ENCODE measurements at regions not wholly inside any gene's neighbourhood (a gene's known extent, or its start where the extent isn't known, plus 50 kb on each side); places are given as distances from the start of the nearest gene placed in this dataset.

- TF ChIP-seq CTCF (IDR thresholded peaks at IDR 0.05), result no peak
- Mint-ChIP-seq H3K4me3 (ENCODE audit: unreplicated experiment) (no peak overlapping the region), H3K9me3 (ENCODE audit: low read depth) (no peaks in the 10 kb centered on the region), H3K4me1 (ENCODE audit: low read depth) (peaks cover 18% of the 10 kb centered on the region), H3K27me3 (ENCODE audit: low read depth) (no peaks in the 10 kb centered on the region), H3K27ac (ENCODE audit: unreplicated experiment) (no peak overlapping the region), H3K36me3 (ENCODE audit: low read depth) (no peaks in the 10 kb centered on the region)
- no peak for DNase-seq (ENCODE audit: low spot score)
Measured at GRCh38 chr6:26170181-26170580, 83.0 kb downstream of the HFE start.

- no peaks in the 10 kb centered on the region for H3K36me3 Mint-ChIP-seq (ENCODE audit: low read depth)
- H3K27ac Mint-ChIP-seq (ENCODE audit: unreplicated experiment), result peak overlapping the region; percentile 99
- TF ChIP-seq CTCF (IDR thresholded peaks at IDR 0.05), result no peak
- no peaks in the 10 kb centered on the region for H3K27me3 Mint-ChIP-seq (ENCODE audit: low read depth)
- no peak for DNase-seq (ENCODE audit: low spot score)
- H3K4me3 Mint-ChIP-seq (ENCODE audit: unreplicated experiment), result peak overlapping the region; percentile 96
- no peaks in the 10 kb centered on the region for H3K9me3 Mint-ChIP-seq (ENCODE audit: low read depth)
- peaks cover 23% of the 10 kb centered on the region for H3K4me1 Mint-ChIP-seq (ENCODE audit: low read depth)
Measured at GRCh38 chr6:26170951-26171841, 84.0 kb downstream of the HFE start.

GRCh38 chr6:26172608-26172968 lies 85.4 kb downstream of the HFE start:
- Mint-ChIP-seq H3K4me1 (ENCODE audit: low read depth) (peaks cover 25% of the 10 kb centered on the region), H3K27me3 (ENCODE audit: low read depth) (no peaks in the 10 kb centered on the region), H3K9me3 (ENCODE audit: low read depth) (no peaks in the 10 kb centered on the region), H3K27ac (ENCODE audit: unreplicated experiment) (peak overlapping the region; percentile 99), H3K36me3 (ENCODE audit: low read depth) (no peaks in the 10 kb centered on the region), H3K4me3 (ENCODE audit: unreplicated experiment) (peak overlapping the region; percentile 96)
- no peak for TF ChIP-seq CTCF (IDR thresholded peaks at IDR 0.05)
- no peak for DNase-seq (ENCODE audit: low spot score)

GRCh38 chr6:26173836-26174145 lies 86.6 kb downstream of the HFE start:
- Mint-ChIP-seq H3K27ac (ENCODE audit: unreplicated experiment) (peak overlapping the region; percentile 34), H3K36me3 (ENCODE audit: low read depth) (no peaks in the 10 kb centered on the region), H3K4me1 (ENCODE audit: low read depth) (peaks cover 26% of the 10 kb centered on the region), H3K9me3 (ENCODE audit: low read depth) (no peaks in the 10 kb centered on the region), H3K4me3 (ENCODE audit: unreplicated experiment) (no peak overlapping the region), H3K27me3 (ENCODE audit: low read depth) (no peaks in the 10 kb centered on the region)
- TF ChIP-seq CTCF (IDR thresholded peaks at IDR 0.05), result no peak
- DNase-seq (ENCODE audit: low spot score), result no peak

- Mint-ChIP-seq H3K36me3 (ENCODE audit: low read depth) (no peaks in the 10 kb centered on the region), H3K27ac (ENCODE audit: unreplicated experiment) (peak overlapping the region; percentile 45), H3K4me1 (ENCODE audit: low read depth) (peaks cover 26% of the 10 kb centered on the region), H3K27me3 (ENCODE audit: low read depth) (no peaks in the 10 kb centered on the region), H3K9me3 (ENCODE audit: low read depth) (no peaks in the 10 kb centered on the region), H3K4me3 (ENCODE audit: unreplicated experiment) (no peak overlapping the region)
- DNase-seq (ENCODE audit: low spot score), result no peak
- TF ChIP-seq CTCF (IDR thresholded peaks at IDR 0.05), result no peak
Measured at GRCh38 chr6:26175033-26175427, 87.8 kb downstream of the HFE start.
